Heart left ventricle (tissue), 16 donors: ENCODE measurements at regions not wholly inside any gene's neighbourhood (a gene's known extent, or its start where the extent isn't known, plus 50 kb on each side); places are given as distances from the start of the nearest gene placed in this dataset.

ENCODE experiments used
- ATAC-seq, 4 donors: fragments of 200-7000 bp; cut with Tn5 transposase; one replicate each; pipeline ENCODE4 v1.9.1; 2020 to 2022; ENCODE audit warnings: moderate library complexity in 4 of 4, mild to moderate bottlenecking in 3 of 4, moderate number of reproducible peaks in 1 of 4
- DNase-seq, 5 donors: peaks; one replicate each; pipeline ENCODE4 v3.0.0-alpha.2; 2020
- H3K27ac ChIP-seq, 12 donors: fragments of 200-600 bp; sonication (generic) in 4 of 12; one replicate each; pipeline versions ENCODE4 v1.5.0 to v1.8.0; 2016 to 2022; ENCODE audit warnings: mild to moderate bottlenecking in 2 of 12
- H3K27me3 ChIP-seq, 9 donors: fragments of 200-600 bp; sonication (generic) in 2 of 9; one replicate each; pipeline versions ENCODE4 v1.5.1 to v1.8.0; 2016 to 2022; ENCODE audit warnings: mild to moderate bottlenecking in 3 of 9
- H3K36me3 ChIP-seq, 9 donors: fragments of 200-600 bp; sonication (generic) in 2 of 9; one replicate each; pipeline versions ENCODE4 v1.5.0 to v1.8.0; 2018 to 2022; ENCODE audit warnings: mild to moderate bottlenecking in 2 of 9
- H3K4me1 ChIP-seq, 12 donors: fragments of 200-600 bp; sonication (generic) in 4 of 12; one replicate each; pipeline versions ENCODE4 v1.5.0 to v1.8.0; 2016 to 2022; ENCODE audit warnings: mild to moderate bottlenecking in 3 of 12
- H3K4me3 ChIP-seq, 12 donors: fragments of 200-600 bp; sonication (generic) in 4 of 12; one replicate each; pipeline versions ENCODE4 v1.5.0 to v1.8.0; 2017 to 2022; ENCODE audit warnings: mild to moderate bottlenecking in 9 of 12, moderate library complexity in 4 of 12
- H3K9me3 ChIP-seq, 12 donors: fragments of 200-600 bp; sonication (generic) in 4 of 12; one replicate each; pipeline versions ENCODE4 v1.5.0 to v1.8.0; 2016 to 2022; ENCODE audit warnings: mild to moderate bottlenecking in 1 of 12
- POLR2A ChIP-seq, 2 donors: fragments of 450-650 bp; IDR thresholded peaks; one replicate each; pipeline ENCODE4 v1.6.1; 2017; ENCODE audit warnings: antibody characterized with exemption in 2 of 2, mild to moderate bottlenecking in 2 of 2, moderate library complexity in 2 of 2
- WGBS, 4 donors: extraction: QIAGEN DNeasy Blood & Tissue Kit in 2 of 4; methylation state at CpG; one replicate each; pipeline versions ENCODE4 v1.1.5 to v1.1.7; 2013 to 2018; 5-methylcytosine and 5-hydroxymethylcytosine counted together
- intact Hi-C, 10 donors: fragments of 100-400 bp; cut with DNase I; formaldehyde crosslinking; loops; one replicate each; pipeline versions ENCODE4 v1.11.1 to v1.14.2; 2022
- TF ChIP-seq, protein P1 (sequence below), 12 donors: fragments of 200-600 bp; sonication (generic) in 4 of 12; IDR thresholded peaks; one replicate each; pipeline versions ENCODE4 v1.5.0 to v1.8.0; 2018 to 2022; ENCODE audit warnings: antibody characterized with exemption in 12 of 12, mild to moderate bottlenecking in 5 of 12
- donor health status: ischemic (EF 13 %, LVEDD 7.1; RV severe dilation, severe dysfunction).
- donor health status: healthy with polysubstance abuse.
- donor health status: DM: no; HTN: yes; CAD: no.
- donor health status: DM: no; HTN: no; CAD: no.
- donor health status: ischemic (EF 25% LVEDD 6.9; RV normal size, moderate dysfunction).
- donor health status: ischemic (EF 25% LVEDD 5.7; RV mildly dilated, moderate dysfunction).
- donor health status: healthy.
- donor health status: DM: yes; HTN: yes; CAD: no.
- donor health status: ischemic (EF 35%, LVEDD 5.7; RV mildly dilated, moderate dysfunction).
- donor health status: nonischemic (EF 11% LVEDD 7.7; RV severe dilation, severe dysfunction).
- donor health status: DM: yes; HTN: yes; CAD: no.
- donor health status: PGD.
- donor health status: ischemic (EF 29% LVEDD 5.4; RV normal size, mild dysfunction).
- donor health status: nonischemic (EF 23%, LVEDD 6.1; RV moderate dilation, normal function).

- Histone ChIP-seq H3K36me3 (no peaks in the 10 kb centered on the region), H3K9me3 (peaks cover 0 to 30% (median 7%) of the 10 kb centered on the region in 12 donors), H3K4me1 (no peaks in the 10 kb centered on the region), H3K27me3 (peaks cover 0 to 27% (median 0%) of the 10 kb centered on the region in 9 donors), H3K27ac (no peak overlapping the region), H3K4me3 (no peak overlapping the region)
- whole genome bisulfite sequencing, 4 donors = 70 to 73% (median 72%) methylated on average over 3 of the region's 3 CpGs
- DNase-seq (no peak), ATAC-seq (no peak)
- no peak for TF ChIP-seq POLR2A (IDR thresholded peaks at IDR 0.05)
- TF ChIP-seq, protein P1, sequence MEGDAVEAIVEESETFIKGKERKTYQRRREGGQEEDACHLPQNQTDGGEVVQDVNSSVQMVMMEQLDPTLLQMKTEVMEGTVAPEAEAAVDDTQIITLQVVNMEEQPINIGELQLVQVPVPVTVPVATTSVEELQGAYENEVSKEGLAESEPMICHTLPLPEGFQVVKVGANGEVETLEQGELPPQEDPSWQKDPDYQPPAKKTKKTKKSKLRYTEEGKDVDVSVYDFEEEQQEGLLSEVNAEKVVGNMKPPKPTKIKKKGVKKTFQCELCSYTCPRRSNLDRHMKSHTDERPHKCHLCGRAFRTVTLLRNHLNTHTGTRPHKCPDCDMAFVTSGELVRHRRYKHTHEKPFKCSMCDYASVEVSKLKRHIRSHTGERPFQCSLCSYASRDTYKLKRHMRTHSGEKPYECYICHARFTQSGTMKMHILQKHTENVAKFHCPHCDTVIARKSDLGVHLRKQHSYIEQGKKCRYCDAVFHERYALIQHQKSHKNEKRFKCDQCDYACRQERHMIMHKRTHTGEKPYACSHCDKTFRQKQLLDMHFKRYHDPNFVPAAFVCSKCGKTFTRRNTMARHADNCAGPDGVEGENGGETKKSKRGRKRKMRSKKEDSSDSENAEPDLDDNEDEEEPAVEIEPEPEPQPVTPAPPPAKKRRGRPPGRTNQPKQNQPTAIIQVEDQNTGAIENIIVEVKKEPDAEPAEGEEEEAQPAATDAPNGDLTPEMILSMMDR (IDR thresholded peaks at IDR 0.05) = no peak
- intact Hi-C loops = loop anchor here in 6 of 10 donors (5.0 to 10.0 kb wide), 8 partner anchors 131 to 1241 kb away; partner anchors contain the start of gene CACNA2D3 (in 3 of the 6)
These were observed 52.4 kb upstream of the SELENOK start for GRCh38 chr3:53944028-53944427.

- 54 to 60% (median 56%) methylated on average over 5 of the region's 5 CpGs for WGBS, 4 donors
- H3K27ac ChIP-seq = no peak overlapping the region
- DNase-seq (no peak), ATAC-seq (peak in 1 of 4 donors; percentile 50)
- no peaks in the 10 kb centered on the region for H3K36me3 ChIP-seq
- intact Hi-C loops = loop anchor here in 6 of 10 donors (5.0 to 10.0 kb wide), 8 partner anchors 133 to 1243 kb away; partner anchors contain the start of gene CACNA2D3 (in 3 of the 6)
- peaks cover 0 to 29% (median 0%) of the 10 kb centered on the region in 9 donors for H3K27me3 ChIP-seq
- TF ChIP-seq POLR2A (IDR thresholded peaks at IDR 0.05) = no peak
- TF ChIP-seq, protein P1 (IDR thresholded peaks at IDR 0.05) = peak in 3 of 12 donors; percentile 28 to 34 (median 31)
- H3K4me1 ChIP-seq = no peaks in the 10 kb centered on the region
- no peak overlapping the region for H3K4me3 ChIP-seq
- H3K9me3 ChIP-seq = peaks cover 0 to 11% (median 0%) of the 10 kb centered on the region in 12 donors
These were observed 50.3 kb upstream of the SELENOK start for GRCh38 chr3:53941950-53942349.
